GM18511 (cell line): ENCODE measurements at regions not wholly inside any gene's neighbourhood (a gene's known extent, or its start where the extent isn't known, plus 50 kb on each side); places are given as distances from the start of the nearest gene placed in this dataset.

Experiments
- ATAC-seq: cut with Tn5 transposase; IDR thresholded peaks from one replicate; pipeline ENCODE4 v1.9.1; 2021; ENCODE audit warnings: mild to moderate bottlenecking, moderate library complexity; ENCODE audit not compliant: unreplicated experiment

GRCh38 chr10:45183174-45183573, 132.2 kb downstream of the OR13A1 start:
- no peak for ATAC-seq

- ATAC-seq = no peak
Observed at GRCh38 chr10:45197816-45198485, 117.5 kb downstream of the OR13A1 start.

GRCh38 chr10:45198486-45199204, 116.8 kb downstream of the OR13A1 start:
- ATAC-seq = no peak

- ATAC-seq = no peak
Observed at GRCh38 chr10:45199205-45199740, 116.1 kb downstream of the OR13A1 start.

GRCh38 chr10:45201271-45201670, 114.1 kb downstream of the OR13A1 start:
- no peak for ATAC-seq

GRCh38 chr10:45202242-45202641, 113.2 kb downstream of the OR13A1 start:
- ATAC-seq = no peak

- no peak for ATAC-seq
Observed at GRCh38 chr10:45204954-45205775, 110.2 kb downstream of the OR13A1 start.

GRCh38 chr10:45209888-45210287, 105.5 kb downstream of the OR13A1 start:
- ATAC-seq = no peak

- no peak for ATAC-seq
Observed at GRCh38 chr10:45211576-45211975, 103.8 kb downstream of the OR13A1 start.

- no peak for ATAC-seq
Observed at GRCh38 chr10:45219416-45219815, 96.0 kb downstream of the OR13A1 start.

GRCh38 chr10:45220931-45221330, 94.5 kb downstream of the OR13A1 start:
- no peak for ATAC-seq

GRCh38 chr10:45224219-45224841, 91.1 kb downstream of the OR13A1 start:
- ATAC-seq = no peak

- no peak for ATAC-seq
Observed at GRCh38 chr10:45227042-45227441, 88.4 kb downstream of the OR13A1 start.

GRCh38 chr10:45227456-45227855, 88.0 kb downstream of the OR13A1 start:
- ATAC-seq = no peak

GRCh38 chr10:45229823-45230222, 85.6 kb downstream of the OR13A1 start:
- ATAC-seq = no peak

- ATAC-seq = peak; percentile 72
Observed at GRCh38 chr10:45235260-45235769, 80.1 kb downstream of the OR13A1 start.

- no peak for ATAC-seq
Observed at GRCh38 chr10:45235798-45236220, 79.6 kb downstream of the OR13A1 start.

- no peak for ATAC-seq
Observed at GRCh38 chr10:45238896-45239295, 76.5 kb downstream of the OR13A1 start.

- ATAC-seq = no peak
Observed at GRCh38 chr10:45239642-45240041, 75.8 kb downstream of the OR13A1 start.

- ATAC-seq = no peak
Observed at GRCh38 chr10:45241865-45242520, 73.4 kb downstream of the OR13A1 start.
